OCI-LY7 (cell line): ENCODE measurements at regions not wholly inside any gene's neighbourhood (a gene's known extent, or its start where the extent isn't known, plus 50 kb on each side); places are given as distances from the start of the nearest gene placed in this dataset.

Source experiments
- EZH2phosphoT487 ChIP-seq: fragments of 200-600 bp; sonication (generic); IDR thresholded peaks from 2 replicates; pipeline ENCODE4 v1.6.1; 2018; ENCODE audit warnings: low read depth, borderline replicate concordance, mild to moderate bottlenecking, mixed run types, antibody characterized with exemption, low read length, moderate library complexity, mixed read lengths
- TF ChIP-seq, protein P1 (sequence below): fragments of 200-600 bp; sonication (generic); conservative IDR thresholded peaks from 2 replicates; pipeline ENCODE4 v1.5.1; 2014; ENCODE audit warnings: mild to moderate bottlenecking, antibody characterized with exemption, low read length, moderate library complexity, mixed read lengths

DNA sequence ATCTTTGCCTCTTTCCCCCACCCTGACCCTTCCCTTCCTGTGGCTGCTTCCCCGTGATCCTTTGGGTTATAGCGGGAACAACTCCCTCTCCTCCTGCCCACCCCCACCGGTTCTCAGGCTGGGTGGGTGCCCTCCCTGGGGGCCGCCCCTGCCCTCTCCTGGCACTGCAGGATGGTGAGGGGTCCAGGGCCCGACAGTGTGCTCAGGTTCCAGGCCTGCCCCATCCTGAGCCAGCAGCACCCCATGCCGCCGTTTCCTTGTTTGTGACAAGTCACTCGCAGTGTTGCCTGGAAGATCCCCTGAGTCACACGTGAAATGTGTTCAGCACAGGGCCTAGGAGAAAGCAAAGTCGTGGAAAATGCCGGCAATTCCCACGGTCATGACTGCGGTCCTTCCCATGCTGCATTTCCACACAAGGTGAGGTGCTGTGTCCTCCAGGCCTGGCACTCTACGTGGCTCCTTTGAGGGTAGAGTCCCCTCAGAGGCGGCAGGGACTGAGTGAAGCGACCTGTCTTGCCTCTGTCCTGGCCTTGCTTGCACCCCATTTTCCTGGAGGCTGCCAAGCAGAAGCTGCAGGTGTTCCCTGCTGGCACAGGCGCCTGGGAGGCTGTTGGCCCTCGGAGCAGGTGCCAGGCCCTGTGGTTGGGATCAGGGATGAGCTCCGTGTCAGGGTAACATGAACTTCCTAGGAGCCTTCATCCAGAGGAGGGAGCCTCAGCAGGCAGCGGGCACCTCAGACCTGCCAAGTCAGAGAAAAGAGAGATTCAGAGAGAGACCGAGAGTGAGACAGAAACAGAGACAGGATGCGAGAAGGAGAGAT lies 80.5 kb upstream of the LINC01488 start:
- TF ChIP-seq, protein P1, sequence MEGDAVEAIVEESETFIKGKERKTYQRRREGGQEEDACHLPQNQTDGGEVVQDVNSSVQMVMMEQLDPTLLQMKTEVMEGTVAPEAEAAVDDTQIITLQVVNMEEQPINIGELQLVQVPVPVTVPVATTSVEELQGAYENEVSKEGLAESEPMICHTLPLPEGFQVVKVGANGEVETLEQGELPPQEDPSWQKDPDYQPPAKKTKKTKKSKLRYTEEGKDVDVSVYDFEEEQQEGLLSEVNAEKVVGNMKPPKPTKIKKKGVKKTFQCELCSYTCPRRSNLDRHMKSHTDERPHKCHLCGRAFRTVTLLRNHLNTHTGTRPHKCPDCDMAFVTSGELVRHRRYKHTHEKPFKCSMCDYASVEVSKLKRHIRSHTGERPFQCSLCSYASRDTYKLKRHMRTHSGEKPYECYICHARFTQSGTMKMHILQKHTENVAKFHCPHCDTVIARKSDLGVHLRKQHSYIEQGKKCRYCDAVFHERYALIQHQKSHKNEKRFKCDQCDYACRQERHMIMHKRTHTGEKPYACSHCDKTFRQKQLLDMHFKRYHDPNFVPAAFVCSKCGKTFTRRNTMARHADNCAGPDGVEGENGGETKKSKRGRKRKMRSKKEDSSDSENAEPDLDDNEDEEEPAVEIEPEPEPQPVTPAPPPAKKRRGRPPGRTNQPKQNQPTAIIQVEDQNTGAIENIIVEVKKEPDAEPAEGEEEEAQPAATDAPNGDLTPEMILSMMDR = no peak
- no peak for TF ChIP-seq EZH2phosphoT487
